H9 (cell line): ENCODE measurements at regions not wholly inside any gene's neighbourhood (a gene's known extent, or its start where the extent isn't known, plus 50 kb on each side); places are given as distances from the start of the nearest gene placed in this dataset.

Source experiments
- DNase-seq: peaks from one replicate; pipeline ENCODE4 v3.0.0-alpha.2; 2017
- H2AFZ ChIP-seq: one replicate; pipeline ENCODE4 v1.6.1; 2013; ENCODE audit warnings: mild to moderate bottlenecking, low read length, control low read depth, moderate library complexity
- H2AK5ac ChIP-seq: 2 replicates; pipeline ENCODE4 v1.6.1; 2013; ENCODE audit warnings: low read length, control low read depth, mixed read lengths; ENCODE audit not compliant: insufficient read length
- H2BK120ac ChIP-seq: one replicate; pipeline ENCODE4 v1.6.1; 2013; ENCODE audit warnings: low read depth, mild to moderate bottlenecking, low read length, control low read depth, inconsistent platforms; ENCODE audit not compliant: poor library complexity, severe bottlenecking
- H2BK12ac ChIP-seq: 2 replicates; pipeline ENCODE4 v1.6.1; 2013; ENCODE audit warnings: low read length, control low read depth, mixed read lengths, low read depth; ENCODE audit not compliant: insufficient read length
- H2BK15ac ChIP-seq: 2 replicates; pipeline ENCODE4 v1.6.1; 2013; ENCODE audit warnings: low read depth, low read length, control low read depth
- H2BK20ac ChIP-seq: one replicate; pipeline ENCODE4 v1.6.1; 2013; ENCODE audit warnings: low read depth, mild to moderate bottlenecking, low read length, control low read depth, inconsistent platforms; ENCODE audit not compliant: poor library complexity, severe bottlenecking
- H2BK5ac ChIP-seq: 2 replicates; pipeline ENCODE4 v1.6.1; 2013; ENCODE audit warnings: low read length, control low read depth, mixed read lengths; ENCODE audit not compliant: insufficient read length
- H3K14ac ChIP-seq: 2 replicates; pipeline ENCODE4 v1.6.1; 2013; ENCODE audit warnings: low read length, control low read depth; ENCODE audit not compliant: insufficient read depth
- H3K18ac ChIP-seq: 2 replicates; pipeline ENCODE4 v1.6.1; 2013; ENCODE audit warnings: low read depth, mild to moderate bottlenecking, mixed read lengths, low read length, control low read depth; ENCODE audit not compliant: insufficient read length
- H3K23ac ChIP-seq: 2 replicates; pipeline ENCODE4 v1.6.1; 2013; ENCODE audit warnings: low read length, control low read depth, mixed read lengths, low read depth; ENCODE audit not compliant: insufficient read length
- H3K23me2 ChIP-seq: 2 replicates; pipeline ENCODE4 v1.6.1; 2013; ENCODE audit warnings: low read depth, mild to moderate bottlenecking, mixed read lengths, low read length, control low read depth; ENCODE audit not compliant: insufficient read length, poor library complexity, severe bottlenecking
- H3K27ac ChIP-seq: 2 replicates; pipeline ENCODE4 v1.5.1; 2013; ENCODE audit warnings: low read length, control low read depth, mixed read lengths, low read depth; ENCODE audit not compliant: insufficient read length
- H3K27me3 ChIP-seq: 2 replicates; pipeline ENCODE4 v1.6.1; 2013; ENCODE audit warnings: low read length, control low read depth, inconsistent platforms; ENCODE audit not compliant: insufficient read depth
- H3K4ac ChIP-seq: 2 replicates; pipeline ENCODE4 v1.6.1; 2013; ENCODE audit warnings: low read depth, mild to moderate bottlenecking, control low read depth, inconsistent platforms, low read length, moderate library complexity
- H3K4me1 ChIP-seq: 2 replicates; pipeline ENCODE4 v1.6.1; 2013; ENCODE audit warnings: low read length, control low read depth, inconsistent platforms; ENCODE audit not compliant: insufficient read depth
- H3K4me2 ChIP-seq: 2 replicates; pipeline ENCODE4 v1.6.1; 2013; ENCODE audit warnings: low read length, control low read depth, mixed read lengths; ENCODE audit not compliant: insufficient read length, insufficient read depth
- H3K56ac ChIP-seq: 2 replicates; pipeline ENCODE4 v1.6.1; 2013; ENCODE audit warnings: low read depth, mild to moderate bottlenecking, mixed read lengths, low read length, control low read depth; ENCODE audit not compliant: insufficient read length
- H3K79me1 ChIP-seq: 2 replicates; pipeline ENCODE4 v1.6.1; 2013; ENCODE audit warnings: low read depth, mild to moderate bottlenecking, moderate library complexity, low read length, control low read depth, inconsistent platforms; ENCODE audit not compliant: insufficient read depth, poor library complexity, severe bottlenecking
- H3K79me2 ChIP-seq: 2 replicates; pipeline ENCODE4 v1.6.1; 2013; ENCODE audit warnings: low read length, control low read depth, inconsistent platforms; ENCODE audit not compliant: insufficient read depth
- H3K9ac ChIP-seq: 2 replicates; pipeline ENCODE4 v1.6.1; 2013; ENCODE audit warnings: low read length, control low read depth, mixed read lengths; ENCODE audit not compliant: insufficient read length; ENCODE audit errors: extremely low read depth
- H3K9me3 ChIP-seq: one replicate; pipeline ENCODE4 v1.6.1; 2013; ENCODE audit warnings: low read depth, low read length, inconsistent platforms; ENCODE audit not compliant: control insufficient read depth
- H3T11ph ChIP-seq: one replicate; pipeline ENCODE4 v1.6.1; 2013; ENCODE audit warnings: mild to moderate bottlenecking, low read length, control low read depth, inconsistent platforms
- H4K20me1 ChIP-seq: one replicate; pipeline ENCODE4 v1.6.1; 2013; ENCODE audit not compliant: control insufficient read depth, insufficient read length, insufficient read depth
- H4K5ac ChIP-seq: 2 replicates; pipeline ENCODE4 v1.6.1; 2013; ENCODE audit warnings: low read depth, mild to moderate bottlenecking, mixed read lengths, low read length, control low read depth; ENCODE audit not compliant: insufficient read length
- H4K8ac ChIP-seq: replicated peaks from 2 replicates; pipeline ENCODE4 v1.6.1; 2013; ENCODE audit warnings: low read length, control low read depth, mixed read lengths, low read depth; ENCODE audit not compliant: insufficient read length
- H4K91ac ChIP-seq: 2 replicates; pipeline ENCODE4 v1.6.1; 2013; ENCODE audit warnings: low read depth, mild to moderate bottlenecking, moderate library complexity, mixed read lengths, low read length, control low read depth; ENCODE audit not compliant: insufficient read length
- H3K27ac Mint-ChIP-seq, 3 experiments: 2 replicates in 2 of 3; 3 replicates in 1 of 3; pipeline ENCODE4 v1.8.0; 2020 to 2021; ENCODE audit warnings: mixed read lengths in 3 of 3, mild to moderate bottlenecking in 1 of 3, moderate library complexity in 1 of 3
- H3K27me3 Mint-ChIP-seq: 2 replicates; pipeline ENCODE4 v1.8.0; 2021; ENCODE audit warnings: low read depth, mild to moderate bottlenecking, moderate library complexity, mixed read lengths
- H3K36me3 Mint-ChIP-seq, 3 experiments: 2 replicates in 2 of 3; 3 replicates in 1 of 3; pipeline ENCODE4 v1.8.0; 2020 to 2021; ENCODE audit warnings: low read depth in 3 of 3, mixed read lengths in 3 of 3; ENCODE audit not compliant: insufficient read depth in 1 of 3
- H3K4me1 Mint-ChIP-seq, 2 experiments: 2 replicates each; pipeline ENCODE4 v1.8.0; 2020; ENCODE audit warnings: mixed read lengths in 2 of 2
- H3K4me3 Mint-ChIP-seq, 2 experiments: 2 replicates in 1 of 2; 3 replicates in 1 of 2; pipeline ENCODE4 v1.8.0; 2020 to 2021; ENCODE audit warnings: mild to moderate bottlenecking in 2 of 2, mixed read lengths in 2 of 2, moderate library complexity in 1 of 2
- H3K9me3 Mint-ChIP-seq, 2 experiments: 2 replicates in 1 of 2; 3 replicates in 1 of 2; pipeline ENCODE4 v1.8.0; 2020; ENCODE audit warnings: mild to moderate bottlenecking in 2 of 2, mixed read lengths in 2 of 2, moderate library complexity in 1 of 2
- CTCF ChIP-seq: fragments of 200-600 bp; sonication (generic); conservative IDR thresholded peaks from 3 replicates; pipeline ENCODE4 v1.8.0; 2021; ENCODE audit warnings: antibody characterized with exemption, mild to moderate bottlenecking
- WGBS: extraction: QIAGEN DNeasy Blood & Tissue Kit; methylation state at CpG from one replicate; pipeline ENCODE4 v1.1.7; 2013; ENCODE audit warnings: missing lambda C conversion rate, low lambda C conversion rate, mixed read lengths; ENCODE audit not compliant: insufficient read length; ENCODE audit errors: extremely low coverage; 5-methylcytosine and 5-hydroxymethylcytosine counted together

DNA sequence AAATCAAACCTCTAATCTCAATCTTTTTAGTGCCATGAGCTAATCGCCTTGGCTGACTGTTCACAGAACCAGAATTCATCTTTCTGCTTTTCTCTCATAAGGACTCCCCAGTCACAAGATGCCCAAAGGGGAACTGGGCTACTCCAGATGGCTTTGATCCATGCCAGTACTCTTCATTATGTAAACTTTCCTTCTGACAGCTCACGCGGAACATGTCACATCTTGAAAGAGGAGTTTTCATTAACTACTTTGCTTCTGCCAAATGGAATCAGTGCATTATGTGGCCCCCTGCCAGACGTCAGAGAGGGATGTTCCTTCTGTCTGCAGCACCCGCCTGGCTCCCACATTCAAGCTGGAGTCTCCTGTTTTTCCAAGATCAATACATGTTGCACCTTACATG is 142.1 kb upstream of the NMUR2 start:
- H3K4me1 ChIP-seq = no peaks in the 10 kb centered on the region
- no peak overlapping the region for H4K91ac ChIP-seq
- H3K4me2 ChIP-seq = no peak overlapping the region
- no peak overlapping the region for H2BK15ac ChIP-seq
- Mint-ChIP-seq H3K4me1 (no peaks in the 10 kb centered on the region), H3K4me3 (no peak overlapping the region), H3K27me3 (peaks cover 5% of the 10 kb centered on the region; the same call in 1 of the 2 replicates), H3K9me3 (no peaks in the 10 kb centered on the region; a peak in 1 of 5 replicates), H3K36me3 (no peaks in the 10 kb centered on the region), H3K27ac (no peak overlapping the region)
- H3K14ac ChIP-seq = no peak overlapping the region
- no peaks in the 10 kb centered on the region for H4K20me1 ChIP-seq
- no peaks in the 10 kb centered on the region for H3K23me2 ChIP-seq
- H3T11ph ChIP-seq = no peak overlapping the region
- no peak overlapping the region for H2AFZ ChIP-seq
- no peak overlapping the region for H2BK20ac ChIP-seq
- H3K79me2 ChIP-seq = no peaks in the 10 kb centered on the region
- no peak for TF ChIP-seq CTCF
- no peaks in the 10 kb centered on the region for H3K9me3 ChIP-seq
- no peaks in the 10 kb centered on the region for H3K27me3 ChIP-seq
- no peak overlapping the region for H2BK120ac ChIP-seq
- no peak overlapping the region for H4K5ac ChIP-seq
- no peaks in the 10 kb centered on the region for H3K79me1 ChIP-seq
- no peak for DNase-seq
- no peak overlapping the region for H3K56ac ChIP-seq
- no CpG with 5 or more reads among the region's 5 CpGs for WGBS
- H3K18ac ChIP-seq = no peak overlapping the region
- no peak overlapping the region for H2BK12ac ChIP-seq
- no peak overlapping the region for H2AK5ac ChIP-seq
- H3K4ac ChIP-seq = no peak overlapping the region
- no peak overlapping the region for H3K27ac ChIP-seq
- H4K8ac ChIP-seq = no peak overlapping the region
- no peak overlapping the region for H3K23ac ChIP-seq
- H3K9ac ChIP-seq = no peak overlapping the region
- no peak overlapping the region for H2BK5ac ChIP-seq
